GM12874 (cell line): ENCODE measurements at regions not wholly inside any gene's neighbourhood (a gene's known extent, or its start where the extent isn't known, plus 50 kb on each side); places are given as distances from the start of the nearest gene placed in this dataset.

ENCODE experiments used
- CTCF ChIP-seq: IDR thresholded peaks from 2 replicates; pipeline ENCODE4 v1.5.1; 2011; ENCODE audit warnings: low read depth, mild to moderate bottlenecking, control low read depth, low read length, moderate library complexity; ENCODE audit not compliant: insufficient read depth

DNA sequence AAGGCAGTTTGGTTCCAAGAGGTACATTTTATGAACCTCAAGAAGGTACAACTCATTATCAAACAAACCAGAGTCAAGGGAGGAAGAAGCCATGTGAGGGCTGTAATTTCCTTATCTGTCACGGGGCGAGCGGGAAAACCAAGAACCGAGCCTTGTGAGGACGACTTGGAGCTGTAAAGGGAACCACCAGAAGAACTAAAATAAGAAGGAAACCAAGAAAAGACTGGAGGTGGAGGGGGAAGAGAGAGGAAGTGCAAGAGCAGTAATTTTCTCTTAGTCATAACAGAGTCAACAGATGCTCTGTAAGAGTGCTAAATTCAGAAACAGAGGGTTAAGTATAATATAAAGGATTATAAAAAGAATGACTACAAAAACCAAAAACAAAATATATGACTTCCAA, 127.1 kb downstream of the DIRAS2 start:
- no peak for TF ChIP-seq CTCF

DNA sequence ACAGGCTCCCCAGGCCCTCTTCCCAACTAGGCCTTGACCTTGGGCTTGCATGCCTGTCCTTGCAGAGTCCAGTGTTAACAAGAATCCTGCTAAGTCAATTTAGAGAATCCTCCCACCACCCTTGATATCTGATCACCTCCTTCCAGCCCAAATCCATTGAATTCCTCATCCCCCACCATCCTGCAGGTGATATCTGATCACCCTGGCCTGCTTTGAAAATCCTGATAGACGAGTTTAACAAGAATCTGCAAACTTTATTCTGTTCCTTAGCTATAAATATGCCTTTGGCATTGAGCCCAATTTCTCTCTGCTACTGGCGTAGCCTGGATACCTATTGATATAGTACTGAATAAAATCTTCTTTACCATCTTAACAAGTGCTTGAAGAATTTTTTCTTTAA, 125.5 kb downstream of the DIRAS2 start:
- TF ChIP-seq CTCF = no peak

DNA sequence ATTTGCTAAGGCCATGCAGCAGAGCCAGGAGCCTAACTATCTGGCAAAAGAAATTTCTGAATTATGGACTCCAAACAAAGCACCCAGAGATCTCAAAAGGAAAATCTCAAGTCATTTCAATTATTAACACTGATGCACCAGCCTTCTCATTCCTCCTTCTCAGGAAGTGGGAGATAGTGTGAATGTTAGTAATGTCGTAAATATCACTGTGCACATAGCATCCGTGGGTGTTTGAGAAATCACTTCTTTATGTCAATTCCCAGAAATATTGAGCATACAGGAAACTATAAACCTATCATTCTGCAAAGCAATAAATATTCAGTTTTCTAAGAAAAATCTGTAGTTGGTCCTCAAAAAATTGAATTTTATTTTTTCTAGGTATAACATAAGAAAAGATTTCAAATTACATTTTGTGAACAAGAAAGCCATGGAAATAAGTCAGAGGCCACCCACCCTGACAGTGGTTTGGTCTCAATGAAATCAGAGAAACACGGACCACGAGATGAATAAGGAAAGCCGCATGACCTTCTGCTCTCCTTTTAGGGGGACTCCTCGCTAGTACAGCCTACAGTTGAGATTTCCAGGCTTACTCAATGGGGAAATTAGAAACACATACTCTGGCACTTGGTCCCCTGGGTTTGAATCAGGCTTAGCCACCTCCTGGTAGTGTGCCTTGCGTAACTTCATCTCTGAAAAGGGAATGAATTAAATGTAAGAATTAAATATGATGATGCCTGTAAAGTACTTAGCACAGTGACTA, 120.6 kb downstream of the DIRAS2 start:
- no peak for TF ChIP-seq CTCF

DNA sequence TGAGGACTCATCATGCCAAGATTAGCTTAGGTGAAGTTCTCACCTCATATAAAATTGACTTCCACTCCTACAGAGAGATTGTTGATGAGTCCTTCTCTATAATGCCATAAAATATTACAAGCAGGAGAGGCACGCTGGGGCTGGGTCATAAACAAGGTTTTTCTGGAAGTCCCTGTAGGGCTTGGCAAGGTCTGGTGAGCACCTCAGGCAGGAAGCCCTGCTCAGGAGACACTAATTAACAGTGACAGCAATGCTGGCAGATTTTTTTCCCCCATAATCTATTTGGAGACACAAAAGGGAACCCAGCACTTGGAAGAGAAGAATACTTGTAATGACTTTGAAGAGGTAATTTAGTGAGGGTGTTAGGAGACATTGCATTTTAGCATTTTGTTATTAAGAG, 118.7 kb downstream of the DIRAS2 start:
- no peak for TF ChIP-seq CTCF

DNA sequence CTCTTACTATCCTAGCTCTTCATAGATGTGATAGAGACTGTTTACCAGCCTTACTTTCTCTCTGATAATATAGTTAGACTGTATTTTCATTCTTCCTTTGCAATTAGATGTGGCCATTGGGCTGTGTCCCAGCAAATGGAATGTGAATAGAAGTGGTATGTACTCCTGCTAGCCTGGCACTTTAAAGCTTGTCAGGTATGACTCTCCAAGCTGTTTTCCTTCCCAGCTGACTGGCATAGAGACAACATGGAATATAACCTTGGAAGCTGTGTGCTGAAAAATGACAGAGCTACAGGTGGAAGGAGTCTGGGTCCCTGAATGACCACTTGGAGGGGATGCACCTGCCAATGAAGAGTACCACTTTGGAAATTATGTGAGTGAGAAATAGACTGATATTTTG, 116.2 kb downstream of the DIRAS2 start:
- TF ChIP-seq CTCF = no peak

- TF ChIP-seq CTCF = no peak
Observed at GRCh38 chr9:90538566-90538965, 104.1 kb downstream of the DIRAS2 start.

GRCh38 chr9:90539286-90539685, 103.3 kb downstream of the DIRAS2 start:
- TF ChIP-seq CTCF = no peak
